Neutrophil (primary cell): ENCODE measurements at regions not wholly inside any gene's neighbourhood (a gene's known extent, or its start where the extent isn't known, plus 50 kb on each side); places are given as distances from the start of the nearest gene placed in this dataset.

Experiments
- H3K27ac ChIP-seq: fragments of 200-600 bp; sonication (generic); 2 replicates; pipeline ENCODE4 v1.5.1; 2016; ENCODE audit warnings: mild to moderate bottlenecking, moderate library complexity
- H3K27me3 ChIP-seq: fragments of 200-600 bp; sonication (generic); 2 replicates; pipeline ENCODE4 v1.6.0; 2016; ENCODE audit warnings: mild to moderate bottlenecking
- H3K36me3 ChIP-seq: fragments of 200-600 bp; sonication (generic); 2 replicates; pipeline ENCODE4 v1.5.1; 2017
- H3K4me1 ChIP-seq, 2 experiments: fragments of 200-600 bp in 1 of 2; sonication (generic) in 1 of 2; 1 replicate in 1 of 2; 2 replicates in 1 of 2; pipeline versions ENCODE4 v1.5.1 to v1.6.1; 2013 to 2016; ENCODE audit warnings: low read depth in 1 of 2, low read length in 1 of 2, mild to moderate bottlenecking in 1 of 2, moderate library complexity in 1 of 2; ENCODE audit not compliant: control insufficient read depth in 1 of 2, insufficient read depth in 1 of 2
- H3K4me3 ChIP-seq, 2 experiments: fragments of 200-600 bp in 1 of 2; sonication (generic) in 1 of 2; 1 replicate in 1 of 2; 2 replicates in 1 of 2; pipeline ENCODE4 v1.5.1; 2013 to 2016; ENCODE audit warnings: low read depth in 1 of 2, low read length in 1 of 2, mild to moderate bottlenecking in 1 of 2, moderate library complexity in 1 of 2
- H3K9me3 ChIP-seq: fragments of 200-600 bp; sonication (generic); 2 replicates; pipeline ENCODE4 v1.5.1; 2016
- CTCF ChIP-seq: fragments of 200-600 bp; sonication (generic); IDR thresholded peaks from 2 replicates; pipeline ENCODE4 v1.5.1; 2016; ENCODE audit warnings: antibody characterized with exemption

DNA sequence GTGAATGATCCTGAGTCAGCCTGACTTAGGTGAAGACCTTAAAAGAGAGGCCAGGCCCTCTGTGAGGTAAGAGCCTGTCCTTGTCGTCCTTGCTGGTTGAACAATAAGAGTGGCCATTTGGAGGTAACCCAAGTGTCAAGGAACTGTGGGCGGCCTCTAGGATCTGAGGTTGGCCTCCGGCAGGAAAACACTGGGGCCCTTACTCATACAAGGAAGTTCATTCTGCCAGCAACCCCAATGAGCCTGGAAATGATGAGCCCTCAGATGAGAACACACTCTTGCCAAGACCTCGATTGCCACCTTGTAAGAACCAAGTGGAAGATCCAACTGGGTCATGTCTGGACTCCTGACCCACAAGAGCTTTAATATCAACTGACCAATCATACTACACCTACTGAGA is 95.5 kb upstream of the LRATD1 start:
- H3K4me3 ChIP-seq = no peak overlapping the region
- H3K27ac ChIP-seq = no peak overlapping the region
- H3K27me3 ChIP-seq = no peaks in the 10 kb centered on the region
- H3K4me1 ChIP-seq = no peaks in the 10 kb centered on the region
- no peak for TF ChIP-seq CTCF
- no peaks in the 10 kb centered on the region for H3K9me3 ChIP-seq
- H3K36me3 ChIP-seq = no peaks in the 10 kb centered on the region

DNA sequence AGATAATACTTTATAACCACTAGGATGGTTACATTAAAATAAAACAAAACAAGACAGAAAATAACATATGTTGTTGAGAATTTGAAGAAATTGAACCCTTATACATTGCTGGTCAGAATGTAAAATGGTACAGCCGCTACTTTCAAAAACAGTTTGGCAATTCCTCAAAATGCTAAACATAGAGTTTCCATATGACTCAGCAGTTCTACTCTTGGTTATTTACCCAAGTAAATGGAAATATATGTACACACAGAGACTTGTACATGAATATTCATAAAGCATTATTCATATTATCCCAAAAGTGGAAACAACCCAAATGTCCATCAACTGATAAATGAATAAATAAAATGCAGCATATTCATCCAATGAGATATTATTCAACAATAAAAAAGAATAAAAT is 92.5 kb upstream of the LRATD1 start:
- no peak overlapping the region for H3K27ac ChIP-seq
- no peaks in the 10 kb centered on the region for H3K36me3 ChIP-seq
- H3K4me1 ChIP-seq = no peaks in the 10 kb centered on the region
- no peaks in the 10 kb centered on the region for H3K27me3 ChIP-seq
- no peak for TF ChIP-seq CTCF
- H3K4me3 ChIP-seq = no peak overlapping the region
- no peaks in the 10 kb centered on the region for H3K9me3 ChIP-seq

DNA sequence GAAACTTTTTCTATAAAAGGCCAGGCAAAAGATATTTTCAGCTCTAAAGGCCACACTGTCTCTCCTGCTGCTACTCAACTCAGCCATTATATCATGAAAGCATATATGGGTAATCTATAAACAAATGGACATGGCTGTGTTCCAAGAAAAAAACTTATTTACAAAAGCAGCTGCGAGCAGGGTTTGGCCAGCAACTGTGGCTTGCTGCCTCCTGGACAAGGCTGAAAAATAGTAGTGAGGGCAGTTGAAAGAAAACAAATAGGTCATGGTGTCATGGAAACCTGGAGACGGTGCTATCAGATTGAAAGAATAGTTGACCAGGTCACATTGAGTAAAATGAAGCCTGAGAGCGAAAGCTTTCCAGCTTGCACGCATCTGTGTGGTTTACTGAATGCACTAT is 89.2 kb upstream of the LRATD1 start:
- Histone ChIP-seq H3K27ac (no peak overlapping the region), H3K9me3 (no peaks in the 10 kb centered on the region)
- no peak for TF ChIP-seq CTCF

DNA sequence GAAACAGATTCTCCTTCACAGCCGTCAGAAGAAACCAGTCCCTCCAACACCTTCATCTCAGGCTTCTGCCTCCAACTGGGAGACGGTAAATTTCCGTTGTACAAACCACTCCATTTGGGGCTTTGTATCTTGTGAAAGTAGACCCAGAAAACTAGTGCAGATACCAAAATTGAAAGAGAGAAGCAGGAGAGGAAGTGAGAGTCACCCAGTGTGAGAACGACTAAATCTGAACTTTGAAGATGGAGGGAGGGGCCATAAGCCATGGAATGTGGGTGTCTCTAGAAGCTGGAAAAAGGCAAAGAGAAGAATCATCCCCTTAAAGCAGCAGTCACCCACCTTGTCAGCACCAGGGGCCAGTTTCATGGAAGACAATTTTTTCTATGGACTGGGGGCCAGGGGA is 88.3 kb upstream of the LRATD1 start:
- no peaks in the 10 kb centered on the region for H3K36me3 ChIP-seq
- no peak overlapping the region for H3K4me3 ChIP-seq
- no peaks in the 10 kb centered on the region for H3K4me1 ChIP-seq
- H3K27me3 ChIP-seq = no peaks in the 10 kb centered on the region
- TF ChIP-seq CTCF = no peak
- no peak overlapping the region for H3K27ac ChIP-seq
- no peaks in the 10 kb centered on the region for H3K9me3 ChIP-seq

More for the DNA sequence above, 89.2 kb upstream of the LRATD1 start:
- Histone ChIP-seq H3K36me3 (no peaks in the 10 kb centered on the region), H3K4me3 (no peak overlapping the region), H3K27me3 (no peaks in the 10 kb centered on the region), H3K4me1 (no peaks in the 10 kb centered on the region)

DNA sequence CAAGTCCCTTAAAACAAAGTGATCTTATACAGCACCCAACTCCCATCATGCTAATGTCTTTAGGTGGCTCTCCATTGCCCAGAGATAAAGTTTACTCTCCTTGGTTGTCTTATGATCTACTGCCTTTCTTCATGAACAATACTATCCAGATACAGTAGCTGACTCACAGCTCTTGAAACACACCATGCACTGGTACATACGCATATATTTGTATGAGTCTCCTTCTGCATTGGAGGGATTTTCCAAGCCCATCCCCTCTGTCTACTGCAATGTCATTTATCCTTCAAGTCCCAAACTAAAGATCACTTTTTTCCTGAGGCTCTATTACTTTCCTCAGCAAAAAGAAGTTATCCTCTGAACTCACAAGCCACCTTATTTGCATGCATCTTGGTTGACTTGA is 84.7 kb upstream of the LRATD1 start:
- Histone ChIP-seq H3K27ac (no peak overlapping the region), H3K4me3 (no peak overlapping the region), H3K4me1 (no peaks in the 10 kb centered on the region), H3K9me3 (no peaks in the 10 kb centered on the region), H3K36me3 (no peaks in the 10 kb centered on the region), H3K27me3 (no peaks in the 10 kb centered on the region)
- no peak for TF ChIP-seq CTCF

DNA sequence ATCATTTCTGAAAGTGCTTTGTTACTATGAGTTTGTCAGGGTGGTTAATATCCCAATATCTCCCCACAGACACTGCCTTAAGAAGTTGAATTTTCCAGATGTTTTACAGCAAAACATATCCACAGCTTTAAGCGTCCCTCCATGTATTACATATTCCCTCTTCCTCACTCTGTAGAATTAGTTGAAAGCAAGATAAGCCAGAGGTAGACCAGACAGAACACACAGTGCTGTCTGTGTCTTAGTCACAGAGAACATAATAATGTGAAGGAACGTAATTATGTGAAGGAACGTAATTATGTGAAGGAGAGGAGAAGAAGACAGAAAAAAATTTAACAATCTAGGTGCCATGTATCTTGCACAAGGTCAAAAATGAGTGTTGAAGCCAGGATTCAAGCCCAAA is 81.9 kb upstream of the LRATD1 start:
- H3K36me3 ChIP-seq = no peaks in the 10 kb centered on the region
- no peaks in the 10 kb centered on the region for H3K9me3 ChIP-seq
- no peaks in the 10 kb centered on the region for H3K4me1 ChIP-seq
- no peak overlapping the region for H3K4me3 ChIP-seq
- TF ChIP-seq CTCF = no peak
- no peak overlapping the region for H3K27ac ChIP-seq
- H3K27me3 ChIP-seq = no peaks in the 10 kb centered on the region
